ENCODE measurements at regions not wholly inside any gene's neighbourhood (a gene's known extent, or its start where the extent isn't known, plus 50 kb on each side); places are given as distances from the start of the nearest gene placed in this dataset.
"Not testable (repeated sequence)": the region's sequence is repeated elsewhere in the genome, so short reads cannot be mapped to it uniquely, and the experiment has no call there.

DNA sequence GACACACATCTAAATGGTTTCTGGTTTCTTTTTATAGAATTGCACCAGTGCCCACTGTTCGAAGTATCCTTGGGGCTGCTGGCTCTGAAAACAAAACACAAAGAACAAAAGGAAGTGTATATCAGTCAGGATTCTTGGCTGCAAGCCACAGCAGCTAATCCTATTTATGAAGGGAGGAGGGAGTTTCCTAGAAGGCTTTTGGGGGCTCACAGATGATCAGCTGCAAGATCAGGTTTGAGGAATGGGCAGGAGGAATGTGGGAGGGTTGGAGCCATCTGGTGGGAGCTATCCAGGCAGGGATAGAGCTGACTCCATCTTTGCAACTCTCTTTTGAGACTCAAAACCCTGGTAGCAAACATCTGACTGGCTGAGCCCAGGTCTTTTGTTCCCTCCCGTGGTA, 118.3 kb upstream of the EEF2KMT start:
- no peak for DNase-seq

DNA sequence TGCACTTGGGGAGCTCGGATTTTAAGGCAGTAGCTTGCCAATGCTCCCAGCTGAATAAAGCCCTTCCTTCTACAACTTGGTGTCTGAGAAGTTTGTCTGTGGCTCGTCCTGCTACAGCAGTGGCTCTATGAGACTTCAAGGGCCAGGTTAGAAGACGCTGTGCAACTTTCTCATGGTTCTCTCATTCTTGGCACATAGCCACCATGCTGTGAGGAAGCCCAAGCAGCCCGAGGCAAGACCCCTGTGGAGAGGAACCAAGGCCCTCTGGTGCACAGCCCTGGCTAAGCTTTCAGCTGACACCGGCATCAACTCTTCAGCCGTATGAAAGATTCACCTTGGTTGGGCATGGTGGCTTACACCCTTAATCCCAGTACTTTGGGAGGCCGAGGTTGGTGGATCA, 116.9 kb upstream of the EEF2KMT start:
- DNase-seq, result no peak

DNA sequence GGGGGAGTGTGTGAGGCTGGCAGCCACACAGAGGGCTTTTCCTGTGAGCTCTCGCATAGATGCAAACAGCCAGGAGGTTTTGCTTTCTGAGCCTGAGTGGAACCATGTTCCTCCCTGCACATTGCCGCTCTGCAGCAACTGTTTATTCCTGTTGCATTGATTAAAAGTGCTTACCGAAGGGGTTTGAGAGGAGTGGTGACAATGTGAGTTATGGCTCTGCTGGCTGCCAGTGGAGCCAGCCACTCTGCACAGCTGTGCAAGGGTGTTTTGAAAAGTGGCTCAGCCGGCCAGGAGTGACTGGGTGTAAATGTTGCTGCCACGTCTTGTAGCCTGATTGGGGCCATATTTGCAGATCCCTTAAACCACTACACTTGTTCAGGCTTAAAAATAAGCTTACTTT, 114.9 kb upstream of the EEF2KMT start:
- DNase-seq, result not testable (repeated sequence)

DNA sequence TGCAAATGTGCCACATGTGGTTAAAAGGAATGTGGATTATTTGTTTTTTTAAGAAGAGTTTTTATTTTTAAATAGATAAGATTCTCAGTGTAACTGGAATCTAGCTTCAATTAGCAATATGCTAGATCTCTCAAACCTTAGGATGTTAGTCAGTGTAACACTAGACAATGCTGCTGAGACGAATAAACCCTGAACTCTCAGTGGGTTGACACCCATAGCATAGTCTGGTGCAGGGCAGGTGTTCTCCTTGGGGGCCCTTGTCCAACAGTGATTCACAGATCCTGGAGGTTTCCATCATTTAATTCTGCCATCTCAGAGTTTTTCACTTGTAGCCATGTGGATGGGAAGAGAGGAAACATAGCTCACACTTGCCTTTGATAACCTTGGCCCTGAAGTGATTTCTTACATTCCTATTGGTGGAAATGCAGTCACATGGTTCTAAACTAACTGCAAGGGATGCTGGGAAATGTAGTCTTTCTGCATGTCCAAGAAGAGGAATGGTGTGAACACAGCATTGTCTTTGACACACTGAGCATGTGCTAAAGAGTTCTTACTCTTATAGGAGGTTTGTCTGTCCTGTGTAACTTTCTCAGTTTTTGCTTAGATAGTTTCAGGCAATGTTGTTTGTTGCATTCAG, 110.4 kb upstream of the EEF2KMT start:
- DNase-seq, result not testable (repeated sequence)

DNA sequence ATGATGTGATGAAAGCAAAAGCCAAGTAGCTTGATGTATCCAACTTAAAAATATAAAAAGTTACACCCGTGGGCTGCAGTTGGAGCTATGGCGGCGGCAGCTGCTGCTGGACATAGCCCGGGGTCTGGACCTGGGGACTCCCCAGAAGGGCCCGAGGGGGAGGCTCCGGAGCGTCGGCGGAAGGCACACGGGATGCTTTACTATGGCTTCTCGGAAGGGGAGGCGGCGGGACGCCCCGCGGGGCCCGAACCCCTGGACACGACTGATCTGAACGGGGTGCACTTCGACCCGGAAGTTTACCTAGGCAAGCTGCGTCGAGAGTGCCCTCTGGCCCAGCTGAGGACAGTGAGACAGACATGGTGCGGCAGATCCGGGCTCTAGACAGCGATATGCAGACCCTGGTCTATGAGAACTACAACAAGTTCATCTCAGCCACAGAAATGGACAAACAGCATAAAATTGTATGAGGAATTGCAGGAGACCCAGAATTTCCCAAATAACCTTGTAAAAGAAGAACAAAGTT, 109.5 kb upstream of the EEF2KMT start:
- DNase-seq, result no peak

DNA sequence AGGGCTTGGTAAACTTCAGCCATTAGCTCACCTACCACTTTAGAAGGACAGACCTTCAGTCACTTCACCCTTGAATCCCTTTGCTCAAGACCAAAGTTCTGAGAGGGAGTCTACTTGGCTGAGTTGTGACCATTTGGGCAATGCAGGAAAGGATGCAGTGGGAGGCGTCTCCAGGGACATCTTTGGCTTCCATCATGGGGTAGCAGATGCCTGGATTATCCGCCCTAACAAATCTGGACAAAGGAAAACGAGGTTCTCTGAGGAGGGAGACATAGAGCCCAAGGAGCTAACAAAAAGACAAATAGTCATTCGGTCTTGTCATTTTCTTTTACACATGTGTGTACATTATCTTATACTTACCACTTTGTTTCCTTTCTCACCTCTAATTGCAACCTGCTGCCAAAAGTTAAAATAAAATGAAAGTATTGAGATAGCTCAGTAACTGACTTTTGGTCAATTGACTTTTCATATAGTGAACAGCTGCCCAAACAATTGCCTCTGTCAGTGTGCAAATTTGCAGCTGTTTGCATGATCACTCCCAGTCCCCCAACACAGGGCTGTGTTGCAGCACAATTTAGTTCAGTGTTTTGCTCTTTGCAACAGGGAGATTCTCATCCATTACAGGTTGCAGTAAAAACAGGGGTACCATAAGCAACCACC, 108.9 kb upstream of the EEF2KMT start:
- DNase-seq, result no peak

DNA sequence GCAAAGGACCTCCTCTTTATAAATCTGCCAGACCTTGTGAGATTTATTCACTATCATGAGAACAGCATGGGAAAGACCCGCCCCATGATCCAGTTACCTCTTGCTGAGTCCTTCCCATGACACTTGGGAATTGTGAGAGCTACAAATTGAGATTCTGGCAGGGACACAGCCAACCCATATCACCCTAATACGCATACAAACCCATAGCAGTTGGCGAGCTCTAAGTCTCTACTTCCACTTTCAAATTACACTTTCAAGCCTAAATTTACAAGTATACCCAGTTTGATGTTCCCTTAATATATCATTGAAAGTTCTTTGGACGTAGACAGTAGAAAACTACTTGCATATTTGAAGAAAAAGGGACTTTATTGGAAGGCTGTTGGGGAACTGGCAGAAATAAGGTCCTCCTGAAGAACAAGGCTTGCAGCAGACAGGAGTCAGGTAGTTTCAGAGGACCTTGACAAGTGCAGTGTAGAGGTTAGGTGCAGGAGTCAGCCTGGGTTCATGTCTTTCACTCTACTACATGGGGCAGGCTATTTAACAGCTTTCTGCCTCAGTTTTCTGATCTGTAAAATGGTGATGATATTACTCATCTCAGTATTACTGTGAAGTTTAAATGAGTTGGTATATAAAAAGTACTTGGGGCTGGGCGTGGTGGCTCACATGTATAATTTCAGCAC, 107.9 kb upstream of the EEF2KMT start:
- DNase-seq, result no peak

DNA sequence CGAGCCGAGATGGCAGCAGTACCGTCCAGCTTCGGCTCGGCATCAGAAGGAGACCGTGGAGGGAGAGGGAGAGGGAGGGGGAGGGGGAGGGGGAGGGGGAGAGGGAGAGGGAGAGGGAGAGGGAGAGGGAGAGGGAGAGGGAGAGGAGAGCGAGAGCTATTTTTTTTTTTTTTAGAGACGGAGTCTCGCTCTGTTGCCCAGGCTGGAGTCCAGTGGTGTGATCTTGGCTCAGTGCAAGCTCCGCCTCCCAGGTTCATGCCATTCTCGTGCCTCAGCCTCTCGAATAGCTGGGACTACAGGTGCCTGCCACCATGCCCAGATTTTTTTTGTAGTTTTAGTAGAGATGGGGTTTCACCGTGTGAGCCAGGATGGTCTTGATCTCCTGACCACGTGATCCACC, 106.1 kb upstream of the EEF2KMT start:
- DNase-seq, result not testable (repeated sequence)

DNA sequence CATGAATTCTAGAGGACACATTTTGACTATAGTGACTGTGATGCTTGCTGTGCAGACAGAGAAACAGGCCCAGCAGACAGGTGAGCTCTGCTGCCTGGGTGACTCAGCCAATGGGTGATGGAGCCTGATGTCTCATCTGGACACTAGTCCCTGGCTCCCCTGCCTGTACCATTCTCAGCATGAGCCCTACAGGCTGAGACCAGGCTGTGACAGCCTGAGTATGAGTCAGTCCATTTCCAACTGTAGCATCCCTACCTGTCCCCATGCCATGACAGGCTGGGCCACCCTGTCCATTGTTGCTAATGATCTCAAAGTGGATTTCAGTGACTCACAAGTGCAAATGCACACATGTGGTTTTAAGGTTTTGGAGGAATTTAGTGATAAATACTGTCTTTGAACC, 102.5 kb upstream of the EEF2KMT start:
- no peak for DNase-seq

DNA sequence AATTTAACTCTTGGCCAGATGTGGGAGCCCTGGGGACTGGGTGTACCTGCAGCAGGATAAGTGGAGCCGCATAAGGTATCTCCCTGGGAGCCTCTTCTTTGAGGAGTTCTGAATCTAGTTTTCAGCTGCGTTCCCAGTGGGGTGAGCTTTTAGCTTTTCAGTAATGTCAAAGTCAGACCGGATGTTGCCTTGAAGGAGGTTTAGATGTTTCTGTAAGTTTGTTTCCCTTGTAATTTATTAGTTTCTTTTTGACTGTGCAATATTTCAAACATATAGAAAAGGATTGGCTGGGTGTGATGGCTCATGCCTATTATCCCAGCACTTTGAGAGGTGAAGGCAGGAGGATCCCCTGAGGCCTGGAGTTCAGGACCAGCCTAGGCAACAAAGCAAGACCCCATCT, 98.6 kb upstream of the EEF2KMT start:
- no peak for DNase-seq

DNA sequence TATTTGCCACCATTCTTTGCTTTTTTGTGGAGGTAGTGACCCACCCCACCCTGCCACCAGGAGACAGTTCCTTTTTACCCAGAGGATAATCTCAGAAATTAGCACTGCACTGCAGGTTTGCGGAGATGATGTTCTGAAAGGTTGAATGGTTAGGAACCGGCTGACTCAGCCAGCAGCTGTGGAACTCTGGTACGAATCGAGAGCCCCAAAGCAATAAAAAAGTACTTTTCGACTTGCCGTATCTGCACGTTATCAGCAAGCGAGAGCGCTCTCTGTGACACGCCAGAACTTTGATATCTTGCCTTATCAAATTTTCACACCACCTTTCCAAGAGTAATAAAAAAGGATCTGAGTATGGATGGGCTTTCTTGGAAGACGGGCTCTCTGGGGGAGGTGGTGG, 96.3 kb upstream of the EEF2KMT start:
- no peak for DNase-seq

DNA sequence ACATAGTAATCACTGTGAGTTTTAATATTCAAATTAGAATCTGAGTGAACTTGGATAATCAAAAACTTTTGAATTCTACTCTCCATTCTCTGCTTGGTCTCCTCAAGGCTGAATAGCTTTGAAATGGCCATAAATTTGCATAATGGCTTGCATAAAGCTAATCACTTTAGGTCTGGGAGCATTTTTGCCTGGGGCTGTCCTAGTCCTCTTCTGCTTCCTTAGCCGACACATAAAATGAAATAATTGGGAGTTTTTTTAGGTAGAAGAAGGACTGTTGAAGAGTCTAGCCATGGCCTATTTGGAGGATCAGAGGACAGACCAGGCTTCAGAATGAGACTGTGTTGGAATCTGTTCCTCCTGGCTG, 91.4 kb upstream of the EEF2KMT start:
- DNase-seq, result no peak

DNA sequence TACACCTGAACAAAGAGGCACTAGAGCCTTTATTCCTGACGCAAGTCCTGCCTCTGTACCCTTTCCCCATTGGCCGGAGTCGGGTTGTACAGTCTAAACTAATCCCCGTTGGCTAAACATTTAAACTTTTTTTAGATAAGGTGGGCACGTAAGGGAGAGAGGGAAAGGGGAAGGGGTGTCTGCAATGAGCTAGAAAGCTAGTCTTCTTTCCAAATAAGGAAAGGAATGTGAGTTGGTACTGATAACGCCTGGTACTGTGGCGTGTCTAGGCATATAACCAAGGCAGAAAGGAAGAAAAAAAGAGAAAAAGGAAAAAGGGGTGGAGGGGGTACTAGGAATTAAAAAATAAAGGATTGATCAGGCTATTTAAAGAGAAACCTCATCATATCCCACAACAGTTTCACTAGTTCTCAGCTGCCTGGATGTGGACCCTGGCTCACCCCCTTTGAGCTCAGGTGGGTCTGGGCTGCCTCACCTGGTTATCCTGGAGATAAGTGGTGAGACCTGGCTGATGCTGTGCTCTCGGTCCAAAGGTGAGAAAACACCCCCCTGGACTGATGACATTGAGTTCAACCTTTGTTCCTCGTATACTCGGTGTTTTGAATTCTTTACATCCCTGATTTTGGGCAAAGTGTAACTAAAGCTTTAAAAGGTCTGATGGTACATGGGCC, 90.9 kb upstream of the EEF2KMT start:
- no peak for DNase-seq

DNA sequence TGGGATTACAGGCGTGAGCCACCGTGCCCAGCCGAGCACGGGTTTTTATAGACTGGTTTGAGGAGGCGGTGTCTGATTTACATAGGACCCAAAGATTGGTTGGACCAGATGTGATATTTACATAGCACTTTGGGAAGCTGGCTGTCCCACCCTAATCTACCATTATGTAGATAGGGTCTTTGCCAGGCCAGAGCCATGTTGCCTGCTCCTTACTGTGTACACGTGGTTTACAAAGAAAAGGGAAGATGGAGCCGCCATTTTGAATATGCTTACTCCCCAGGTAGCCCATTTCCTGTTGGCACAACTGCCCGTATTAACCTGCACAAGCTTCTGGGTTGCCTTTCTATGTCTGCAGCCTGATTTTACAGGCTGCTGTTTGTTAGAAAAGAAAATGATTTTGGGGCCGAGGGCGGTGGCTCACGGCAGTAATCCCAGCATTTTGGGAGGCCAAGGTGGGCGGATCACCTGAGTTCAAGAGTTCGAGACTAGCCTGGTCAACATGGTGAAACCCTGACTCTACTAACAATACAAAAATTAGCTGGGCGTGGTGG, 89.9 kb upstream of the EEF2KMT start:
- no peak for DNase-seq

DNA sequence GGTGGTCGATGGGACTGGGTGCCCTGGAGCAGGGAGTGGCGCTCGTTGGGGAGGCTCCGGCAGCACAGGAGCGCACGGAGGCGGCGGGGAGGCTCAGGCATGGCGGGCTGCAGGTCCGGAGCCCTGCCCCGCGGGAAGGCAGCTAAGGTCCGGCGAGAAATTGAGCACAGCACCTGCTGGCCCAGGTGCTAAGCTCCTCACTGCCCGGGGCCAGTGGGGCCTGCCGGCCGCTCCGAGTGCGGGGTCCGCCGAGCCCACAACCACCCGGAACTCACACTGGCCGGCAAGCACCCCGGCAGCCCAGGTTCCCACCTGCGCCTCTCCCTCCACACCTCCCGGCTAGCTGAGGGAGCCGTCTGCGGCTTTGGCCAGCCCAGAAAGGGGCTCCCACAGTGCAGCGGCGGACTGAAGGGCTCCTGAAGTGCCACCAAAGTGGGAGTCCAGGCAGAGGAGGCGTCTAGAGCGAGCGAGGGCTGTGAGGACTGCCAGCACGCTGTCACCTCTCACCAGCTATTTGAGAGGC, 88.8 kb upstream of the EEF2KMT start:
- DNase-seq, result no peak

DNA sequence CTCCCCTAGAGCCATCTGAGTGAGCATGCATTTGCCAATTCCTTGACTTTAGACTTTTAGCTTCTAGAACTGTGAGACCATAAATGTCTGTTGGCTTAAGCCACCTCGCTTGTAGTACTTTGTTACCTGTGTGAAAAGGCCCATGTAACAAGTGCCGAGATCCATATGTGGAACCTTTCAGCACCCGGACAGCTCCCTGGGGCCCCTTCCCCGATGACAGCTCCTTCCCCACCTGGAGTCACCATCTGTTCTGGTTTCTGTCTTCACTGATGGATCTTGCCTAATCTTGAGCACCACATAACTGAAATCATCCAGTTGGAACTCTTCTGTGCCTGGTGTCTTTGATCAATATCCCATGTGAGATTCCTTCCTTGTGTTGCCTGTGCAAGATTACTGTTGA, 78.9 kb upstream of the EEF2KMT start:
- DNase-seq, result no peak

DNA sequence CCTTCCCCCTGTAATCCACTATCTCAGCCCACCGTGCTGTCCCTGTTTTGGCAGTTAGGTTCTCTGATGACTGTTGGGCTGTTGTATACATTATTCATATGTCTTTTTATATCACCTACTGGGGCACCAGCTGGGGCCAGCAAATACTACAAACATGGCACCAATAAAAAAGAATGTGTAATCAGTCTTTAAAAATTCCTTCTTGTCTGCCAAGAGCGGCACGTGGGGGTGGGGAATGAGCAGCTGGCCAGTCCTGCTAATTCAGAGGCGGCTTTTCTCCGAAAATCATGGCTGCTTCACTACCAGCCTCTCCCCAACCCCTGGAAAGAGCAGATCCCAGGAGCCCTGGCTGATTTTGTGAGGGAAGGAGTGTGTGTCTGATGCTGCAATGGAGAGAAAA, 77.7 kb upstream of the EEF2KMT start:
- DNase-seq, result no peak

DNA sequence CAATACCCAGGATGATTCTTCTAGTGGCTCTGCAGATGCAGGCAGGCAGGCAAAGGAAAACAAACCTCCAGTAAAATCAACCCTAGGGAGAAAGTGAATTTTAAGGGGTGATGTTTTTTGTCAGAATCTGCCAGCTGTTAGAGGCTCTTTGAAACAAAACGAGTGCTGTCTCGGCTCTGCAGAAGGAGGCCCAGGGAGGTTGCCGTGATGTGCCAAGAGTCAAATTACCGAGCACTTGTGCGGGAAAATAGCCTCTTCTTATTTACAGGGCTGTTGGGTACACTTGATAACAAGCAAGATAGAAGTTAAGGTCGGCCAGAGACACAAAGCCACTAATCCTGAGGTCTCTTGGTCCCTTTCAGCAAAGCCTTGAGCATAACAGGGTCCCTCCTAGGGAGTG, 68.9 kb upstream of the EEF2KMT start:
- DNase-seq, result no peak

DNA sequence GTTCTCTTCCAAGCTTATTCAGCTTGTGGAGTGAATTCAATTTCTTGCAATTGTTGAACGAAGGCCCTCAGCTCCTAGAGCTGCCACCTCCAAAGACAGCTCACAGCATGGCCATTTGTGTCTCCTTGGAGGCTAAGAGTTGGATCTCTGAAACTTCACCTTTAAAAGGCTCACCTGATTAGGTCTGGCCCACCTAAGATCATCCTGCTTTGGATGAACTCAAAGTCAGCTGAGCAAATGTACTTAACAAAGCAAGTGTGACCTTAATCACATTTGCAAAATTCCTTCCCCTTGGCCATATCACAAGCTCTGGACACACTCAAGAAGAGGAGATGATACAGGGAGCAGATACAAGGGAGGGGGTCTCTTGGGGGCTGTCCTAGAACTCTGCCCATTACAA, 67.8 kb upstream of the EEF2KMT start:
- not testable (repeated sequence) for DNase-seq

DNA sequence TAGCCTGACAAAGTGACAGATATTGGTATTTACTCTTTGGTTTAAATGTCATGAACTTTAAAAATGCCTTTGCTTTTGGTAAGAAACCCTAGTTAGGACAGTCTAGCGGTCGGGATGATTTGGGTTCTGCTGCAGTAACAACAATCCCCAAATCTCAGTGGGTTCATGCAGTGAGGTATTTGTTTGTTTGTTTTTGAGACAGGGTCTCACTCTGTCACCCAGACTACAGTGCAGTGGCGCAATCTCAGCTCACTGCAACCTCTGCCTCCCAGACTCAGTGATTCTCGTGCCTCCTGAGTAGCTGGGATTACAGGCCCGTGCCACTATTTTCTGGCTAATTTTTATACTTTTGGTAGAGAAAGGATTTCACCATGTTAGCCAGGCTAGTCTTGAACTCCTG, 65.2 kb upstream of the EEF2KMT start:
- DNase-seq, result not testable (repeated sequence)

DNA sequence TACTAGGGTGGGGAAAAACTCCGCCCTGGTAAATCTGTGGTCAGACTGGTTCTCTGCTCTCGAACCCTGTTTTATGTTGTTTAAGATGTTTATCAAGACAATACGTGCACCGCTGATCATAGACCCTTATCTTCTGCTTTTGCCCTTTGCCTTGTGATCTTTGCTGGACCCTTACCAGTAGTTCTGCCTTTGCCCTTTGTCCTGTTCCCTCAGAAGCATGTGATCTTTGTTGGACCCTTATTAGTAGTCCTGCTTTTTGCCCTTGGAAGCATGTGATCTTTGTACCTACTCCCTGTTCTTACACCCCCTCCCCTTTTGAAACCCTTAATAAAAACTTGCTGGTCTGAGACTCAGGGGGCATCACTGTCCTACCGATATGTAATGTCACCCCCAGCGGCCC, 64.3 kb upstream of the EEF2KMT start:
- DNase-seq, result not testable (repeated sequence)

DNA sequence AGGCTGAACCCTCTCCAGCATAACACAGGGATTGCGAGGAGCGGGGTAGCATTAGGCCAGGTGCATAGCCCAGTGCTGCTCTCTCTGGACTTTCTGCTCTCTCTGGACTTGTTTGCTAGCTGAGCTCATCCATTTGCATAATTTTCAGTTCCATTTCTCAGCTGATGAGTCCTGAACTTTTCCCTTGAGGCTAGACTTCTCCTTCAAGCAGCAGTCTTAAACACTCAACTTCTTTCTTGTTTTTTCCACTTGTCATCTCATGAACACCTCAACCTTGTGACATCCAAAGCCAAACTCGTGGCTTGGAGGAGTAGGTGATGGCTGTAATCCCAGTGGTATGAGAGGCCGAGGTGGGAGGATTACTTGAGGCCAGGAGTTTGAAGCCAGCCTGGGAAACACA, 62.4 kb upstream of the EEF2KMT start:
- not testable (repeated sequence) for DNase-seq

DNA sequence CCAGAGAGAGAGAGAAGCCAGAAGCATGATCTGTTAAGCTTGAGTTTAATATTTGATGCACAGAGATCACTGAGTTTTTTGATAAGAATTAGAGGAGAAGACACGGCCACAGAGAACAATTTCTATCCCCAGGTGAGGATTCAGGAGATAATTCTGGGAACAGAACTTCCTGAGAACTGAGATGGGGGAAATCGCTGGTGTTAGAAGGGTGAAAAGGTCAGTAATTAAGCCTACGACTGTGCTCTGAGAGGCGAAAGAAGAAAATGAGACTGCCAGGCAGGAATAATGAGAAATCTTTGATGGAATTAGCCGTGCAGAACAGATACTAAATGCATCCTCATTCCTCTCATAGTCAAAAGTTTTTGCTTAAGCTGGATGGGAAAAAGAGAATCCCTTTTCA, 61.9 kb upstream of the EEF2KMT start:
- not testable (repeated sequence) for DNase-seq
